ENCODE measurements at regions not wholly inside any gene's neighbourhood (a gene's known extent, or its start where the extent isn't known, plus 50 kb on each side); places are given as distances from the start of the nearest gene placed in this dataset.

DNA sequence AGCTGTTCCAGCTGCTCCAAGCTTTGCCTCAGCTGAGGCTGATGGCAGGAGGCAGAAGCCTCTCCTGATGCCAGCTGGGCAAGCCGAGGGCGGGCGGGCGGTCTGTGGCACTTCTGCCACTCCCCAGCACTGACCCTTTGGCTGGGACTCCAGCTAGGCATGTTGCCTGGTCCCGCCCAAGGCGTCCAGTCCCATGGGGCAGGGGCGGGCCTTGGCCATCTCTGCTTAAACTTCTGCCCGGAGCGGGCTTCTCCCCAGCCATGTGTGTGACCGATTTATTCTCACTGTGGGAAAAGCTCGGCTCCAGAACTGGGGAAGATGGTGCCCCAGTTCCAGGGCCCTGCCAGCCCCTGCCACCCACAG, 349.1 kb downstream of the SEC14L1 start:
- Histone ChIP-seq H3K27ac (no peak overlapping the region), H3K79me2 (ENCODE audit: insufficient read depth, low read depth) (no peaks in the 10 kb centered on the region; the same call in 1 of the 2 replicates), H3K4me1 (ENCODE audit: low read depth, poor library complexity, severe bottlenecking) (peaks cover 10% of the 10 kb centered on the region), H3K4me3 (IDR thresholded peaks at IDR 0.05; ENCODE audit: insufficient read depth, low read depth, low read length) (no peak overlapping the region), H3K9ac (no peak overlapping the region), H4K20me1 (ENCODE audit: insufficient read depth) (no peaks in the 10 kb centered on the region), H2AFZ (ENCODE audit: low read depth) (no peak overlapping the region), H3K27me3 (ENCODE audit: insufficient read depth, low read depth) (no peaks in the 10 kb centered on the region), H3K4me2 (no peak overlapping the region), H3K36me3 (ENCODE audit: insufficient read depth) (no peaks in the 10 kb centered on the region; the same call in 1 of the 2 replicates)
- TF ChIP-seq, protein P1, sequence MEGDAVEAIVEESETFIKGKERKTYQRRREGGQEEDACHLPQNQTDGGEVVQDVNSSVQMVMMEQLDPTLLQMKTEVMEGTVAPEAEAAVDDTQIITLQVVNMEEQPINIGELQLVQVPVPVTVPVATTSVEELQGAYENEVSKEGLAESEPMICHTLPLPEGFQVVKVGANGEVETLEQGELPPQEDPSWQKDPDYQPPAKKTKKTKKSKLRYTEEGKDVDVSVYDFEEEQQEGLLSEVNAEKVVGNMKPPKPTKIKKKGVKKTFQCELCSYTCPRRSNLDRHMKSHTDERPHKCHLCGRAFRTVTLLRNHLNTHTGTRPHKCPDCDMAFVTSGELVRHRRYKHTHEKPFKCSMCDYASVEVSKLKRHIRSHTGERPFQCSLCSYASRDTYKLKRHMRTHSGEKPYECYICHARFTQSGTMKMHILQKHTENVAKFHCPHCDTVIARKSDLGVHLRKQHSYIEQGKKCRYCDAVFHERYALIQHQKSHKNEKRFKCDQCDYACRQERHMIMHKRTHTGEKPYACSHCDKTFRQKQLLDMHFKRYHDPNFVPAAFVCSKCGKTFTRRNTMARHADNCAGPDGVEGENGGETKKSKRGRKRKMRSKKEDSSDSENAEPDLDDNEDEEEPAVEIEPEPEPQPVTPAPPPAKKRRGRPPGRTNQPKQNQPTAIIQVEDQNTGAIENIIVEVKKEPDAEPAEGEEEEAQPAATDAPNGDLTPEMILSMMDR (conservative IDR thresholded peaks at IDR 0.05; ENCODE audit: low read depth, low read length): no peak

DNA sequence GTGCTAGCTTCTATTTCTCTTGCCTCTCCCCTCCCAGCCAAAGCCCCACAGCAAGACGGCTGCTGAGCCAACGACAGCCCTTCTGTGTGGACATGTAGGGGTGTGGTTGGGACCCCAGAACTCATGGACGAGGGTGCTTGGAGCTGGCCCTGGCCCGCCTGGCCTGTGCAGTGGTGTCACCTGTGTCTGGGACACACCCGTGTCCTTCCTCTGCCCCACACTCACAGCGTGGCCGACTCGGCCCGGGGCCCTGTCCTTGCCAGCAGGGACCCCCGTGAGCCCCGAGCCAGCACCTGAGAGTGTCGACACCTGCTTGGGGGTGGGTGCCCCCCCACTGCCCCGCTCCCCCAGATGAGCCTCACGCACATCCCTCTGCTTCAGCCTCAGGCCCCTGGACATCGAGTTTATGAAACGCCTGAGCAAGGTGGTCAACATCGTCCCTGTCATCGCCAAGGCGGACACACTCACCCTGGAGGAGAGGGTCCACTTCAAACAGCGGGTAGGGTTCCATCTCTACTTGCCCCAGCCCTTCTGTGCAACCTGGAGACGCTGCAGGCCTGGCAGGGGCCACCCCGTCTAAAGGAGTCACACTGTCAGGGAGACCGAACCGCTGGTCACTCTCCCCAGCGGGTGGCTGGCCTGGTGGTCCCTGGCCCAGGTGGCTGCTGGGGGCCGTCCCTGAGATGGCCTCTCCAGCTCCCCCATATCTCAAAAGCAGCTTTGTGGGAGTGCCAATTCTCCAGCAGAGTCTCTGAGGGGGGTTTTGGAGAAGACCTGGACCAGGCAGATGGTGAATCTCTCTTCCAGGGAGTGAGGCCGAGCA, 349.8 kb downstream of the SEC14L1 start:
- Histone ChIP-seq H3K27me3 (ENCODE audit: insufficient read depth, low read depth) (no peaks in the 10 kb centered on the region), H3K36me3 (ENCODE audit: insufficient read depth) (no peaks in the 10 kb centered on the region; the same call in 1 of the 2 replicates), H3K4me2 (no peak overlapping the region), H3K4me1 (ENCODE audit: low read depth, poor library complexity, severe bottlenecking) (peaks cover 17% of the 10 kb centered on the region), H3K27ac (no peak overlapping the region), H4K20me1 (ENCODE audit: insufficient read depth) (no peaks in the 10 kb centered on the region), H3K9ac (no peak overlapping the region), H2AFZ (ENCODE audit: low read depth) (no peak overlapping the region), H3K4me3 (IDR thresholded peaks at IDR 0.05; ENCODE audit: insufficient read depth, low read depth, low read length) (no peak overlapping the region), H3K79me2 (ENCODE audit: insufficient read depth, low read depth) (no peaks in the 10 kb centered on the region; the same call in 1 of the 2 replicates)
- TF ChIP-seq, protein P1 (conservative IDR thresholded peaks at IDR 0.05; ENCODE audit: low read depth, low read length): no peak

DNA sequence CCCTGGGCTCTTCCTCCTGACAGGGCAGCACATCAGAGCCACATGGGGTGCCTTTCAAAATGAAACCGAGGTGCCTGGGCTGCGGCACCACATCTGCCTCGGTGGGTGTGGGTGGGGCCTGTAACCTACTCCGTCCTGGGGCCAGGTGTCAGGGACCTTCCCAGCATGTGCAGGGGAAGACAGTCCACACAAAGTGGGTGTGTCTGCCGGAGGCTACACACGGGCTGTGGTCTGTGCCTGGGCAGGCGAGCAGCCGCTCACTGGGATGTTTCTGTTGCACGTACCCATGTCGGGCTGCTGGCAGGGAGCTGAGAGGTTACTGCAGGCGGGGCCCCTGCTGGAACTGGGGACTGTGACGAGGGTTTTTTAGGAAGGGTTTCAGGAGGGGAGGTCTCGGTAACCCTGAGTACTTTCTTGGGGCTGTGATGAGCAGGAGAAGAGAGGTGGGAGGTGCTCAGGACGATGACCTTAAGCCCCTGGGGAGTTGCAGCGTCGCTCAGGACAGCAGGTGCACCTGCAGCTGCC, 351.2 kb downstream of the SEC14L1 start:
- no peak overlapping the region for H3K4me3 ChIP-seq (IDR thresholded peaks at IDR 0.05; ENCODE audit: insufficient read depth, low read depth, low read length)
- H3K27ac ChIP-seq: no peak overlapping the region
- H3K36me3 ChIP-seq (ENCODE audit: insufficient read depth): no peaks in the 10 kb centered on the region; the same call in 1 of the 2 replicates
- H3K9ac ChIP-seq: no peak overlapping the region
- H3K27me3 ChIP-seq (ENCODE audit: insufficient read depth, low read depth): no peaks in the 10 kb centered on the region
- TF ChIP-seq, protein P1 (conservative IDR thresholded peaks at IDR 0.05; ENCODE audit: low read depth, low read length): no peak
- no peaks in the 10 kb centered on the region for H3K79me2 ChIP-seq (ENCODE audit: insufficient read depth, low read depth)
- no peak overlapping the region for H2AFZ ChIP-seq (ENCODE audit: low read depth)
- no peak overlapping the region for H3K4me2 ChIP-seq
- no peaks in the 10 kb centered on the region for H4K20me1 ChIP-seq (ENCODE audit: insufficient read depth)
- H3K4me1 ChIP-seq (ENCODE audit: low read depth, poor library complexity, severe bottlenecking): peaks cover 18% of the 10 kb centered on the region

DNA sequence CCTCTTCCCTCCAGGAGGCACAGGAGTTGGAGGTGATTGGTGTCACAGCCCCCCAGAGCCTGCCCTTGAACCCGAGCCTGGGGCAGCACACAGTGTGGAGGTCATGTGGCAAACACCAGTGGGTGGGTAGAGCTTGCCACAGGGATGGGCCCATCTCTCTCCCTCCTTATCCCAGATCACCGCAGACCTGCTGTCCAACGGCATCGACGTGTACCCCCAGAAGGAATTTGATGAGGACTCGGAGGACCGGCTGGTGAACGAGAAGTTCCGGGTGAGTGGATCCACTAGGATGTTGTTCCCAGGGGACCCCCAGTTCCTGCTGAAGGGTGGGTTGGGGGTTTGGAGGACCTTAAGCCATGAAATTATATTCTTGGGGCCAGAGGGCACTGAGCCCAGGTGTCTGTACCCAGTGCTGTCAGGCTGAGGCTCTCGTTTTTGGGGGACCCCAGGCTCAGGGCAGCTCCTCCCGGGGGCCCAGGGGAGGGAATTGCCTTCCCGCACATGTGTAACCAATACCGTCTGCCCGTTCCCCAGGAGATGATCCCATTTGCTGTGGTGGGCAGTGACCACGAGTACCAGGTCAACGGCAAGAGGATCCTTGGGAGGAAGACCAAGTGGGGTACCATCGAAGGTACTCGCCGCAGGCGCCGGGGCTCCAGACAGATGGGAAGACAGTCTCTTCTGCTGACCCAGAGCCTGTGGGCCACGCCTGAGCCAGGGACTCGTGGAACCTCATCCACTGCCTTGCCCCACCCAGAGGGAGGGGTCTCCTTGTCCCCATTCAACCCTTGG, 351.9 kb downstream of the SEC14L1 start:
- Histone ChIP-seq H3K9ac (no peak overlapping the region), H3K79me2 (ENCODE audit: insufficient read depth, low read depth) (no peaks in the 10 kb centered on the region), H3K4me2 (no peak overlapping the region), H3K36me3 (ENCODE audit: insufficient read depth) (no peaks in the 10 kb centered on the region; the same call in 1 of the 2 replicates), H3K27me3 (ENCODE audit: insufficient read depth, low read depth) (no peaks in the 10 kb centered on the region), H2AFZ (ENCODE audit: low read depth) (no peak overlapping the region), H3K27ac (no peak overlapping the region), H4K20me1 (ENCODE audit: insufficient read depth) (no peaks in the 10 kb centered on the region), H3K4me1 (ENCODE audit: low read depth, poor library complexity, severe bottlenecking) (peaks cover 18% of the 10 kb centered on the region), H3K4me3 (IDR thresholded peaks at IDR 0.05; ENCODE audit: insufficient read depth, low read depth, low read length) (no peak overlapping the region)
- TF ChIP-seq, protein P1 (conservative IDR thresholded peaks at IDR 0.05; ENCODE audit: low read depth, low read length): no peak
